ENCODE measurements at regions not wholly inside any gene's neighbourhood (a gene's known extent, or its start where the extent isn't known, plus 50 kb on each side); places are given as distances from the start of the nearest gene placed in this dataset.

GRCh38 chr3:178475062-178475461 is 61.2 kb upstream of the KCNMB2 start:
- Histone ChIP-seq H3K9me3 (no peaks in the 10 kb centered on the region), H3K4me3 (ENCODE audit: low read depth in 1 of 2, low read length in 1 of 2) (no peak overlapping the region), H3K27ac (no peak overlapping the region), H3K4me1 (ENCODE audit: control insufficient read depth in 1 of 2, insufficient read depth in 1 of 2, low read depth in 1 of 2, low read length in 1 of 2) (no peaks in the 10 kb centered on the region), H3K36me3 (no peaks in the 10 kb centered on the region), H3K27me3 (no peaks in the 10 kb centered on the region)
- no peak for TF ChIP-seq CTCF (IDR thresholded peaks at IDR 0.05)

- no peaks in the 10 kb centered on the region for H3K4me1 ChIP-seq (ENCODE audit: control insufficient read depth in 1 of 2, insufficient read depth in 1 of 2, low read depth in 1 of 2, low read length in 1 of 2)
- H3K36me3 ChIP-seq = no peaks in the 10 kb centered on the region
- no peaks in the 10 kb centered on the region for H3K27me3 ChIP-seq
- H3K27ac ChIP-seq = no peak overlapping the region
- TF ChIP-seq CTCF (IDR thresholded peaks at IDR 0.05) = no peak
- H3K9me3 ChIP-seq = no peaks in the 10 kb centered on the region
- H3K4me3 ChIP-seq (ENCODE audit: low read depth in 1 of 2, low read length in 1 of 2) = no peak overlapping the region
Observed at GRCh38 chr3:178476886-178477285, 59.4 kb upstream of the KCNMB2 start.

DNA sequence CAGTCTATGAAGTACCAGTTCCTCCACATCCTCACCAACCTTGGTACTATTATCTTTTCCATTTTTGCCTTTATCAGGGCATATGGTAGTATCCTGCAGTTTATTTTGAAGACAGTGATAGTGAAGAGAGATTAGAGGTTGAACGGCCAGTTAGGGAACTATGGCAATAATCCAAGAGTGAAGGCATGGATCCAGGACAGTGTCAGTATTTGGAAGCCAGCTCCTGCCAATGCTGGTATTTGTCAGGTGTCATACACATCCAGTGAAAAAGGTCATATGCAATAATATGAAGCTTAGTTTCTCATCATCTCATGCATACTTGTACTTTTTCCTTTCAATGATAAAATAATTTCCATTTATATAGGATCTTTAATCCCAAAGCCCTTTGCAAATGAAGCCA is 56.8 kb upstream of the KCNMB2 start:
- no peaks in the 10 kb centered on the region for H3K9me3 ChIP-seq
- no peaks in the 10 kb centered on the region for H3K36me3 ChIP-seq
- no peak for TF ChIP-seq CTCF (IDR thresholded peaks at IDR 0.05)

DNA sequence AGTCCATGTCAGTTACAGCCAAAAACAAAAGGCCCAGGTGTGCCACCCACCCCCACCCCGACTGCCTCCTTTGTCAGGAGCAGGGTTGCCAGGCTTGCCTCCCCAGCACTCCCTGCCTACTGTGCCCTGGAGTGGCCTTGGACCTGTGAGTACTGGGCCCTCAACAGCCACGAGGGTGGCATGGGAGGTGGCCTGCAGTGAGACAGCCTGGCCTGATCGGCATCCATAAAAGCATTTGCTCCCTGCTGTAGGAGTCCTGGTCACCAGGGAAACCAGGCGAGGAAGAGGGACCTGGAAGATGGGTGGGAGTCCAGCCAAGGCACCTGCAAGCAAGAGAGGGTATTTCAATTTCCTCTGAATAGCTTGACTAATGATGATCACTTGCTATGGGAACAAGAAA is 56.4 kb upstream of the KCNMB2 start:
- H3K27ac ChIP-seq = no peak overlapping the region
- TF ChIP-seq CTCF (IDR thresholded peaks at IDR 0.05) = no peak
- H3K4me1 ChIP-seq (ENCODE audit: control insufficient read depth in 1 of 2, insufficient read depth in 1 of 2, low read depth in 1 of 2, low read length in 1 of 2) = no peaks in the 10 kb centered on the region
- no peak overlapping the region for H3K4me3 ChIP-seq (ENCODE audit: low read depth in 1 of 2, low read length in 1 of 2)
- no peaks in the 10 kb centered on the region for H3K27me3 ChIP-seq
- H3K36me3 ChIP-seq = no peaks in the 10 kb centered on the region
- H3K9me3 ChIP-seq = no peaks in the 10 kb centered on the region

More for the DNA sequence above, 56.8 kb upstream of the KCNMB2 start:
- Histone ChIP-seq H3K27ac (no peak overlapping the region), H3K4me3 (ENCODE audit: low read depth in 1 of 2, low read length in 1 of 2) (no peak overlapping the region), H3K4me1 (ENCODE audit: control insufficient read depth in 1 of 2, insufficient read depth in 1 of 2, low read depth in 1 of 2, low read length in 1 of 2) (no peaks in the 10 kb centered on the region), H3K27me3 (no peaks in the 10 kb centered on the region)

DNA sequence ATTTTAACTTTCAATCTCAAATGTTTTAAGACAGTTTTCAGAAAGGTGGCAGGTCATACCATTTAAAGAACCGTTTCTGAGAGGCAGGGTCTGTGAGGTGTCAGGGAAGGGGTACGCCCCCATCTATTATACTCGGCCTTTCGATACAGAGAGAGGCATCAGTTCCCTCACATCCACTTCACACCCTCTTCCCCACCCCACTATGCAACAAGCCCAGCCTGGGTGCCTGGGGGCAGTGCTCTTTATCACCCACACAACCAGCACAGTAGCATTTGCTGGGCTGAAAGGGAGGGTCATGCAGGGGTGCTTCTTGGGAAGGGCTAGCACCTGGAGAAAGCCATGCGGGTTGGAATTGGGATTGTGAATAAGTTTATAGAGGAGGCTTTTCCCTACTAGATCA is 56.0 kb upstream of the KCNMB2 start:
- Histone ChIP-seq H3K4me1 (ENCODE audit: control insufficient read depth in 1 of 2, insufficient read depth in 1 of 2, low read depth in 1 of 2, low read length in 1 of 2) (no peaks in the 10 kb centered on the region), H3K9me3 (no peaks in the 10 kb centered on the region), H3K36me3 (no peaks in the 10 kb centered on the region), H3K27me3 (no peaks in the 10 kb centered on the region), H3K4me3 (ENCODE audit: low read depth in 1 of 2, low read length in 1 of 2) (no peak overlapping the region), H3K27ac (no peak overlapping the region)
- TF ChIP-seq CTCF (IDR thresholded peaks at IDR 0.05) = no peak

DNA sequence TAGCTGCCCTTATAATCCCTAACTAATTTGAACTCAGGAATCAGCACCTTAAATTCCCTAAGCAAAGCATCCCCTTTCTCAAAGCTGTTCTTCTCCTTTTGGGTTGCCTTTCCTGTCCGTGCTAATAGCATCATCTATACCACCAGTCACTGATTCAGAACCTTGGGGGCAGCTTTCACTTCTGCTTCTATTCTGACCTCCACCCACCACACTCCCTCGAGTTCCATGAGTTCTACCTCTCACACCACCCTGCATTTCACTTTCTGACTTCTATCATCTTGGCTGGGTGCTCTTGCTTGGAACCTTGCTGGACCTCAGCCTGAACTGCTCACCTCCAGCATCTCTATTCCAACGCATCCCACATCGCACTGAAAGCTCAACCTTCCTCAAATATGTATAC is 55.4 kb upstream of the KCNMB2 start:
- Histone ChIP-seq H3K4me3 (ENCODE audit: low read depth in 1 of 2, low read length in 1 of 2) (no peak overlapping the region), H3K9me3 (no peaks in the 10 kb centered on the region), H3K4me1 (ENCODE audit: control insufficient read depth in 1 of 2, insufficient read depth in 1 of 2, low read depth in 1 of 2, low read length in 1 of 2) (no peaks in the 10 kb centered on the region), H3K27me3 (no peaks in the 10 kb centered on the region), H3K27ac (no peak overlapping the region), H3K36me3 (no peaks in the 10 kb centered on the region)
- TF ChIP-seq CTCF (IDR thresholded peaks at IDR 0.05) = no peak
